ENCODE measurements at regions not wholly inside any gene's neighbourhood (a gene's known extent, or its start where the extent isn't known, plus 50 kb on each side); places are given as distances from the start of the nearest gene placed in this dataset.

- TF ChIP-seq CTCF (IDR thresholded peaks at IDR 0.05): no peak
- peak overlapping the region in 1 of 2 donors; percentile 55 for H3K9ac ChIP-seq (ENCODE audit: low read depth in 2 of 2, low read length in 2 of 2)
- intact Hi-C loops (cut with DNase I): no loop called here
- H3K4me1 ChIP-seq: peaks cover 7% of the 10 kb centered on the region
- H3K9me3 ChIP-seq: no peaks in the 10 kb centered on the region
- no peaks in the 10 kb centered on the region for H3K27me3 ChIP-seq
- no peak overlapping the region for H3K4me3 ChIP-seq
- peak overlapping the region; percentile 27 for H3K27ac ChIP-seq
- H3K36me3 ChIP-seq: no peaks in the 10 kb centered on the region
- peak; percentile 68 for DNase-seq
Observed at GRCh38 chr14:100400115-100400514, 77.0 kb downstream of the SLC25A47 start.

- Histone ChIP-seq H3K9ac (ENCODE audit: low read depth in 2 of 2, low read length in 2 of 2) (no peak overlapping the region), H3K36me3 (no peaks in the 10 kb centered on the region), H3K4me1 (peaks cover 10% of the 10 kb centered on the region), H3K4me3 (no peak overlapping the region), H3K27ac (no peak overlapping the region), H3K27me3 (no peaks in the 10 kb centered on the region), H3K9me3 (no peaks in the 10 kb centered on the region)
- DNase-seq: no peak
- intact Hi-C loops (cut with DNase I): no loop called here
- TF ChIP-seq CTCF (IDR thresholded peaks at IDR 0.05): no peak
Observed at GRCh38 chr14:100401031-100401692, 78.0 kb downstream of the SLC25A47 start.

GRCh38 chr14:100401792-100402191, 78.7 kb downstream of the SLC25A47 start:
- Histone ChIP-seq H3K4me1 (peaks cover 16% of the 10 kb centered on the region), H3K36me3 (no peaks in the 10 kb centered on the region), H3K4me3 (no peak overlapping the region), H3K27me3 (no peaks in the 10 kb centered on the region), H3K9me3 (no peaks in the 10 kb centered on the region), H3K9ac (ENCODE audit: low read depth in 2 of 2, low read length in 2 of 2) (peak overlapping the region in 1 of 2 donors; percentile 9), H3K27ac (no peak overlapping the region)
- DNase-seq: no peak
- TF ChIP-seq CTCF (IDR thresholded peaks at IDR 0.05): no peak
- intact Hi-C loops (cut with DNase I): no loop called here

GRCh38 chr14:100402631-100403030, 79.5 kb downstream of the SLC25A47 start:
- no peak for DNase-seq

GRCh38 chr14:100403105-100403504, 80.0 kb downstream of the SLC25A47 start:
- Histone ChIP-seq H3K4me3 (no peak overlapping the region), H3K9ac (ENCODE audit: low read depth in 2 of 2, low read length in 2 of 2) (no peak overlapping the region), H3K9me3 (no peaks in the 10 kb centered on the region), H3K36me3 (no peaks in the 10 kb centered on the region), H3K27me3 (no peaks in the 10 kb centered on the region), H3K27ac (no peak overlapping the region), H3K4me1 (peaks cover 11% of the 10 kb centered on the region)
- DNase-seq: no peak
- TF ChIP-seq CTCF (IDR thresholded peaks at IDR 0.05): no peak
- intact Hi-C loops (cut with DNase I): no loop called here

More at GRCh38 chr14:100402631-100403030, 79.5 kb downstream of the SLC25A47 start:
- Histone ChIP-seq H3K4me3 (no peak overlapping the region), H3K27me3 (no peaks in the 10 kb centered on the region), H3K36me3 (no peaks in the 10 kb centered on the region), H3K9me3 (no peaks in the 10 kb centered on the region), H3K4me1 (peaks cover 11% of the 10 kb centered on the region), H3K27ac (no peak overlapping the region), H3K9ac (ENCODE audit: low read depth in 2 of 2, low read length in 2 of 2) (peak overlapping the region in 1 of 2 donors; percentile 6)
- no peak for TF ChIP-seq CTCF (IDR thresholded peaks at IDR 0.05)
- intact Hi-C loops (cut with DNase I): no loop called here
